ENCODE measurements at regions not wholly inside any gene's neighbourhood (a gene's known extent, or its start where the extent isn't known, plus 50 kb on each side); places are given as distances from the start of the nearest gene placed in this dataset.
"Not testable (repeated sequence)": the region's sequence is repeated elsewhere in the genome, so short reads cannot be mapped to it uniquely, and the experiment has no call there.

DNA sequence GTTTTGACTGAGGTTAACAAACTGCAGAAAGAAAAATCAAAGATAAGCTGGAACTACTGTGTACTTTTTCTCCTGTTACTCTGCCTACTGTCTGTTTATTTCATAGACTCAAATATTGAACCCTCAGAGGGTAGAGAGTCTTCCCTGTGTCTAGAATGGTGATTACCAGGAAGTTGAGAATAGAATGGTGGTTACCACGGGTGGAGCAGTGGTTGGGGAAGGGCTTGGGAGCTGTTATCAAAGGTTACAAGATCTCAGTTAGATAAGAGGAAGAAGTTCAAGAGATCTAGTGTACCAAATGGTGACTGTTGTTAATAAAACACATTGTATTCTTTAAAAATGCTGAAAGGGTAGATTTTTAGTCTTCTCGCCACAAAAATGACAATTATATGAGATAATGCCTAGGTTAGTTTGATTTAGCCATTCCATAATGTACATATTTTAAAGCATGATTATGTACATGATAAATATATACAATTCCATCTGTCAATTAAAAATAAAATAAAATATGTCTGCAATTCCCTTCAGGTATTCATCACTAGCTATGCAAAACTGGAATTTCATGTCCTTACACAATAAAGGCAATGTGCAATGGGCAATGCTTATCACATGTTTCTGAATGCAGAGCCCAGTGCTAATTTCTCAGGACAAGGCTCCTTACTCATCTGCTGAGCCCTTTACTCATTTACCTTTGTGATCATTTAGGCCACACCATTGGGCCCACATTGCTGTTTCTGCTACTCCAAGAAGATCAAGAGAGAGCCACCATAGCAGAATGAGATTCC is 474.3 kb upstream of the CAMK1G start:
- Histone ChIP-seq H3K4me1 (ENCODE audit: control insufficient read depth in 5 of 5, insufficient read depth in 5 of 5, low read length in 5 of 5) (no peaks in the 10 kb centered on the region), H3K27ac (ENCODE audit: low read depth, low read length) (no peak overlapping the region), H3K4me3 (ENCODE audit: low read depth in 1 of 5, low read length in 5 of 5) (no peak overlapping the region), H3K9ac (ENCODE audit: low read length in 5 of 5) (no peak overlapping the region), H3K9me3 (ENCODE audit: control insufficient read depth in 5 of 5, low read length in 5 of 5) (no peaks in the 10 kb centered on the region), H3K36me3 (ENCODE audit: control insufficient read depth in 5 of 5, insufficient read depth in 5 of 5, low read length in 5 of 5) (no peaks in the 10 kb centered on the region), H3K27me3 (ENCODE audit: control insufficient read depth in 5 of 5, insufficient read depth in 4 of 5, low read length in 5 of 5) (peaks cover 0 to 3% (median 0%) of the 10 kb centered on the region in 5 donors)

DNA sequence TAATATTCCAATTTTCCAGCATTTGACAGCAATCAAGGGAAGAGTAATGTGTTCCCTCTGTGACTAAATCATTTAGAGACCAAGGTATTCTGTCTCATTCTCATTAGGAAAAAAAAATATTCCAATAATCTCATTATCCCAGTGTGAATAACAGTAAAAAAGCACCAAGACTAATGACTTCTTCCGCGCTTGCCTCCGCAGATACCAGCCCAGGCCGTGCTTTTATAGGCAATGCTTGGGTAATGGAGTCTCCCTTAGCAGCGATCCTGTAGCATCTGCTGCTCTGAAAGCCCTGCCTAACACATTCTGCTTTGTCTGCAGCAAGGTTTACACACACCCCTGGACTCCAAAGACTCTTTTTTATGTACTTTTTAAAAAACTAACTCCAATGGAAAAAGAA is 470.0 kb upstream of the CAMK1G start:
- no peaks in the 10 kb centered on the region for H3K4me1 ChIP-seq (ENCODE audit: control insufficient read depth in 5 of 5, insufficient read depth in 5 of 5, low read length in 5 of 5)
- no peak overlapping the region for H3K27ac ChIP-seq (ENCODE audit: low read depth, low read length)
- H3K9me3 ChIP-seq (ENCODE audit: control insufficient read depth in 5 of 5, low read length in 5 of 5), result peaks cover 0 to 4% (median 0%) of the 10 kb centered on the region in 5 donors
- H3K27me3 ChIP-seq (ENCODE audit: control insufficient read depth in 5 of 5, insufficient read depth in 4 of 5, low read length in 5 of 5), result no peaks in the 10 kb centered on the region
- no peaks in the 10 kb centered on the region for H3K36me3 ChIP-seq (ENCODE audit: control insufficient read depth in 5 of 5, insufficient read depth in 5 of 5, low read length in 5 of 5)
- no peak overlapping the region for H3K9ac ChIP-seq (ENCODE audit: low read length in 5 of 5)
- no peak overlapping the region for H3K4me3 ChIP-seq (ENCODE audit: low read depth in 1 of 5, low read length in 5 of 5)

DNA sequence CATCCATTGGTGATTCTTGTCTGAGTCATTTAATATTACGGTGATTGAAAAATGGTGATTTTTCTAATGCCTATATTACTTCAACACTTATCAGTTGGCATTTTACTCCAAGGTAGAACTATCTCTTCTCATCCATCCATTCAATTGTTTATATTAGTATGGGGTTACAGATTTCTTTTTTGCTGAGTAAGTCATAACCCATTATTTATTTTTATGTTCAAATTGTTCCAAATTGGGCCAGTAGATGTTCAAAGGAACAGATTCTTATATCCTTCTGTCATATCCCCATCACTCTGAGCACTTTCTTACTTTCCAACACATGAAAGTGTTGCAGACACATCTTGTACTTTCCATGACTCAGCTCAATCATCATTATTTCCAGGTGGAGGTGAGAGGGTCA is 466.8 kb upstream of the CAMK1G start:
- Histone ChIP-seq H3K27me3 (ENCODE audit: control insufficient read depth in 5 of 5, insufficient read depth in 4 of 5, low read length in 5 of 5) (no peaks in the 10 kb centered on the region), H3K4me1 (ENCODE audit: control insufficient read depth in 5 of 5, insufficient read depth in 5 of 5, low read length in 5 of 5) (no peaks in the 10 kb centered on the region), H3K27ac (ENCODE audit: low read depth, low read length) (no peak overlapping the region), H3K4me3 (ENCODE audit: low read depth in 1 of 5, low read length in 5 of 5) (no peak overlapping the region), H3K9ac (ENCODE audit: low read length in 5 of 5) (no peak overlapping the region), H3K36me3 (ENCODE audit: control insufficient read depth in 5 of 5, insufficient read depth in 5 of 5, low read length in 5 of 5) (no peaks in the 10 kb centered on the region), H3K9me3 (ENCODE audit: control insufficient read depth in 5 of 5, low read length in 5 of 5) (peaks cover 0 to 4% (median 0%) of the 10 kb centered on the region in 5 donors)

DNA sequence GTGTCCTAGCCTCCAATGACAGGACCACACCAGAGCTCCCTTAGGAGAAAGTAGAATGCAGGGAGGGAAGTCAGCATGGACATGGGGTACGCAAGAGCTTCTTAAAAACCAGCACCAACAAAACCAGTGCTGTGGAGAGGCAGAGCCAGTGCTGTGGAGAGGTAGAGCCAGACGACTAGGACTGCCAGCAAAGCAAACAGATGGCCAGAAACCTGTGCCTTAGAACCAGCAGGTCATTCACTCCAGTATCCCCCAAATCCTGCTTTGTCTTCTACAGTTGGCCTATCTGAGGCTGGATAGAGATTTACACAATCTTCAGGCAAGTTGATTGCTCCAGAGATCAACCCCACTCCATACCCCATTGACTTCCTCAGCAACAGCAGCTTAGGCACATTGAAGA is 459.9 kb upstream of the CAMK1G start:
- H3K27ac ChIP-seq (ENCODE audit: low read depth, low read length), result no peak overlapping the region
- H3K36me3 ChIP-seq (ENCODE audit: control insufficient read depth in 5 of 5, insufficient read depth in 5 of 5, low read length in 5 of 5), result no peaks in the 10 kb centered on the region
- H3K27me3 ChIP-seq (ENCODE audit: control insufficient read depth in 5 of 5, insufficient read depth in 4 of 5, low read length in 5 of 5), result no peaks in the 10 kb centered on the region
- no peak overlapping the region for H3K4me3 ChIP-seq (ENCODE audit: low read depth in 1 of 5, low read length in 5 of 5)
- no peaks in the 10 kb centered on the region for H3K4me1 ChIP-seq (ENCODE audit: control insufficient read depth in 5 of 5, insufficient read depth in 5 of 5, low read length in 5 of 5)
- no peaks in the 10 kb centered on the region for H3K9me3 ChIP-seq (ENCODE audit: control insufficient read depth in 5 of 5, low read length in 5 of 5)
- no peak overlapping the region for H3K9ac ChIP-seq (ENCODE audit: low read length in 5 of 5)

DNA sequence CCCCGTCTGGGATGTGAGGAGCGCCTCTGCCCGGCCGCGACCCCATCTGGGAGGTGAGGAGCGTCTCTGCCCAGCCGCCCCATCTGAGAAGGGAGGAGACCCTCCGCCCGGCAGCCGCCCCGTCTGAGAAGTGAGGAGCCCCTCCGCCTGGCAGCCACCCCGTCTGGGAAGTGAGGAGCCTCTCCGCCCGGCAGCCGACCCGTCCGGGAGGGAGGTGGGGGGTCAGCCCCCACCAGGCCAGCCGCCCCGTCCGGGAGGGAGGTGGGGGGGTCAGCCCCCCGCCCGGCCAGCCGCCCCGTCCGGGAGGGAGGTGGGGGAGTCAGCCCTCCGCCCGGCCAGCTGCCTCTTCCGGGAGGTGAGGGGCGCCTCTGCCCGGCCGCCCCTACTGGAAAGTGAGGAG is 454.4 kb upstream of the CAMK1G start:
- not testable (repeated sequence) for H3K36me3 ChIP-seq (ENCODE audit: control insufficient read depth in 5 of 5, insufficient read depth in 5 of 5, low read length in 5 of 5); H3K9me3 ChIP-seq (ENCODE audit: control insufficient read depth in 5 of 5, low read length in 5 of 5); H3K9ac ChIP-seq (ENCODE audit: low read length in 5 of 5); H3K4me1 ChIP-seq (ENCODE audit: control insufficient read depth in 5 of 5, insufficient read depth in 5 of 5, low read length in 5 of 5); H3K27ac ChIP-seq (ENCODE audit: low read depth, low read length); H3K27me3 ChIP-seq (ENCODE audit: control insufficient read depth in 5 of 5, insufficient read depth in 4 of 5, low read length in 5 of 5); H3K4me3 ChIP-seq (ENCODE audit: low read depth in 1 of 5, low read length in 5 of 5)

DNA sequence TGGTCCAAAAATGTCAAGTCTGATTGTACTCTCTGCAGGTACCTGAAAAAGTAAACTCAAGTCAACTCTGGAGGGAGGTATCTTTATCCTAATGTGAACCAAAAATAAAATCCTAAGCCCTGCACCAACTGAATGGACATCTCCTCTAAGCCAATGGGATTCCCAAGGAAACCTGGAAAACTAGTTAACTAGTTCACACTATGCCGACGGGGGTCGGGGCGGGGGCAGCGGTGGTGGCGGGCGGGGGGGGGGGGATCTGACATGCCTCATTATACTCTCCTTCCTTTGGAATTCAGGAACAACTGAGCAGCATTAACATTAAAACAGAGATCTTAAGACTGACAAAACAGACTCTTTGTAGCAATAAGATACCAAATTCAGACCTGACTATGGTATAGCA is 452.6 kb upstream of the CAMK1G start:
- H3K4me3 ChIP-seq (ENCODE audit: low read depth in 1 of 5, low read length in 5 of 5), result no peak overlapping the region
- no peaks in the 10 kb centered on the region for H3K4me1 ChIP-seq (ENCODE audit: control insufficient read depth in 5 of 5, insufficient read depth in 5 of 5, low read length in 5 of 5)
- no peaks in the 10 kb centered on the region for H3K9me3 ChIP-seq (ENCODE audit: control insufficient read depth in 5 of 5, low read length in 5 of 5)

DNA sequence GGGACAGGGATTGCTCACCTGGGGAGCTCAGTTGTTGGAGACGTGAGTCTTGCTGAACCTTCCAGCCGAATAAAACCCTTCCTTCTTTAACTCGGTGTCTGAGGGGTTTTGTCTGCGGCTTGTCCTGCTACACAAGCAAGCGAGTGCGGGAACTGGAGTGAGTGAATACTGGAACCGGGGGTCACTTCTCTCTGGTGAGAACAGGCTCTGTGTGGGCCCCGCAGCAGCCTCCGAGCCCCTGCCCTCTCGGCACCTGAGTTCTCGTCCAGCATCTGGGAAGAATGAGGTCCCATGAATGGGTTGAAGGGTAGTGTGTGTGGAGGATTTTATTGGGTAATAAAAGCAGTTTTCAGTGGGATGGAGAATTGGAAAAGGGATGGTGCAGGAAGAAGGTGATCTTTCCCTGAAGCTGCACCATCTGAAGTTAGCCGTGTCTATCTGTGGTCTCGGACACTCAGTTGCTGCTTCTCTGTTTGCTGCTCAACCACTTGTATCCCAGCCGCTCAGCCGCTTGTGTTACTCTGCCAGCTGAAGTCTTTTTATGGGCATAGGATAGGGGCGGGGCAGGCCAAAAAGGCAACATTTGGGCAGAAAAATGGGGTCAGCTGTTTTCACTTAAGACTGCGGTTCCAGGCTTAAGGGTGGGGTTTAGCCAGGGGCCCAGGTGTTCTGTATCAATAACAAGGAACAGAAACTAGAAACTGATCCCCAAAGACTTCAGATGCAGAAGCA is 450.6 kb upstream of the CAMK1G start:
- H3K4me1 ChIP-seq (ENCODE audit: control insufficient read depth in 5 of 5, insufficient read depth in 5 of 5, low read length in 5 of 5), result no peaks in the 10 kb centered on the region
- no peak overlapping the region for H3K4me3 ChIP-seq (ENCODE audit: low read depth in 1 of 5, low read length in 5 of 5)
- no peak overlapping the region for H3K27ac ChIP-seq (ENCODE audit: low read depth, low read length)
- peaks cover 0 to 5% (median 0%) of the 10 kb centered on the region in 5 donors for H3K27me3 ChIP-seq (ENCODE audit: control insufficient read depth in 5 of 5, insufficient read depth in 4 of 5, low read length in 5 of 5)
- no peak overlapping the region for H3K9ac ChIP-seq (ENCODE audit: low read length in 5 of 5)
- H3K9me3 ChIP-seq (ENCODE audit: control insufficient read depth in 5 of 5, low read length in 5 of 5), result no peaks in the 10 kb centered on the region
- no peaks in the 10 kb centered on the region for H3K36me3 ChIP-seq (ENCODE audit: control insufficient read depth in 5 of 5, insufficient read depth in 5 of 5, low read length in 5 of 5)

More for the DNA sequence above, 452.6 kb upstream of the CAMK1G start:
- Histone ChIP-seq H3K27ac (ENCODE audit: low read depth, low read length) (no peak overlapping the region), H3K36me3 (ENCODE audit: control insufficient read depth in 5 of 5, insufficient read depth in 5 of 5, low read length in 5 of 5) (no peaks in the 10 kb centered on the region), H3K9ac (ENCODE audit: low read length in 5 of 5) (no peak overlapping the region), H3K27me3 (ENCODE audit: control insufficient read depth in 5 of 5, insufficient read depth in 4 of 5, low read length in 5 of 5) (peaks cover 0 to 5% (median 0%) of the 10 kb centered on the region in 5 donors)

DNA sequence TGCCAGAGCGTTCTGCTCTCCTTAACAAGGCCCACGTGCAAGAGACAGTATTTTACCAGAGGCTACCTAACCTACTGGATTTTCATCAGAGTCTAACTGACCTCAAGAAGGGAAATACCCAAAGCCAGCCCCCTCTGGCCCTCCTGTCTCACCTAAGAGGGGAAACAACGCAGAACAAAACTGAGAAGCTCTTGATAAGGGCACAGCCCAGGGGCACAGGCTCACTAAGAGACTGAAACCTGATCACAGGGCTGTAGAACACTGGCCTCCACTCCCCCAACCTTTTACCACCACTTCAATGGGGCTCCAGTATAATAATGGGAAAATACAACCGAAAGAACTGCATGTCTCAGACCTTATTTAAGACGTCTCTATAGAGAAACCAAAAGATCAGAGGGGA is 449.5 kb upstream of the CAMK1G start:
- no peak overlapping the region for H3K27ac ChIP-seq (ENCODE audit: low read depth, low read length)
- no peaks in the 10 kb centered on the region for H3K36me3 ChIP-seq (ENCODE audit: control insufficient read depth in 5 of 5, insufficient read depth in 5 of 5, low read length in 5 of 5)
- H3K27me3 ChIP-seq (ENCODE audit: control insufficient read depth in 5 of 5, insufficient read depth in 4 of 5, low read length in 5 of 5), result peaks cover 0 to 5% (median 0%) of the 10 kb centered on the region in 5 donors
- no peak overlapping the region for H3K4me3 ChIP-seq (ENCODE audit: low read depth in 1 of 5, low read length in 5 of 5)
- no peaks in the 10 kb centered on the region for H3K4me1 ChIP-seq (ENCODE audit: control insufficient read depth in 5 of 5, insufficient read depth in 5 of 5, low read length in 5 of 5)
- H3K9ac ChIP-seq (ENCODE audit: low read length in 5 of 5), result no peak overlapping the region
- H3K9me3 ChIP-seq (ENCODE audit: control insufficient read depth in 5 of 5, low read length in 5 of 5), result no peaks in the 10 kb centered on the region

DNA sequence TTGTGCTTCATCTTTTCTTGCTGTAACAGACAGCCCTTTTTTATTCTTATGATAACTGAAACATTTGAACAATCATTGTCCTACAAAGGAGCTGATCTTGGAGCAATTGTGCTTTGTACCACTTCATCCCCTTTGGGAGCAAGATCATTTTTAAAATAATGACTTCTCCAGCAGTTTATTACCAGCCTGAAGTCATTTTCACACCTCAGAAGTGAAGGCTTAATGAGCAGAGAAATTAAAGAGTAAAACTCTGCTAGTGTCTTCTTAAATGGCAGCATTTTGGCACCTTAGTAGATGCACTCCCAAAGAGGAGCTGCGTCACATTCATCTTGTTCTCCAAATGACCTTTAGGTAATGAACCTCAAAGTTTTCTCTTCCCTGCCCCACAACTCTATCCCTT is 439.6 kb upstream of the CAMK1G start:
- no peak overlapping the region for H3K27ac ChIP-seq (ENCODE audit: low read depth, low read length)
- no peaks in the 10 kb centered on the region for H3K9me3 ChIP-seq (ENCODE audit: control insufficient read depth in 5 of 5, low read length in 5 of 5)
- H3K36me3 ChIP-seq (ENCODE audit: control insufficient read depth in 5 of 5, insufficient read depth in 5 of 5, low read length in 5 of 5), result no peaks in the 10 kb centered on the region
- H3K4me3 ChIP-seq (ENCODE audit: low read depth in 1 of 5, low read length in 5 of 5), result no peak overlapping the region
- H3K4me1 ChIP-seq (ENCODE audit: control insufficient read depth in 5 of 5, insufficient read depth in 5 of 5, low read length in 5 of 5), result no peaks in the 10 kb centered on the region
- no peak overlapping the region for H3K9ac ChIP-seq (ENCODE audit: low read length in 5 of 5)
- no peaks in the 10 kb centered on the region for H3K27me3 ChIP-seq (ENCODE audit: control insufficient read depth in 5 of 5, insufficient read depth in 4 of 5, low read length in 5 of 5)

DNA sequence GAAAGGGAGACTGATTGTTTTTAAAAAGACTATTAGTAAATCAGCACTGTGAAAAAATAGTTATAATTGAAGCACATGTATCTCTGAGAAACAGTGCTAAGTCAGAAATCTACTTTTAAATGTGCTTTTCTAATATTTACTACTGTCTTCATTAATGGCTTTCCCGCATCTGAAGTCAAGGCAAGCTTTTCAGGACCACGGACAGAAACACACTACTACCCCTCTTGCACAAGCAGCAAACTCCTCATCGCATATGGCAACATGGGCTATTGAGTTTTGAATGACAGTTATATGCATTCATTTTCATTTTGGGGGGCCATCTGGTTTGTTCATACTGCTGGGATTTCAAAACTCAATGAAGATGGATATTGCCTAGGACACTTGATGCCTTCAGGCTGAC is 433.4 kb upstream of the CAMK1G start:
- Histone ChIP-seq H3K4me1 (ENCODE audit: control insufficient read depth in 5 of 5, insufficient read depth in 5 of 5, low read length in 5 of 5) (no peaks in the 10 kb centered on the region), H3K9me3 (ENCODE audit: control insufficient read depth in 5 of 5, low read length in 5 of 5) (no peaks in the 10 kb centered on the region), H3K27me3 (ENCODE audit: control insufficient read depth in 5 of 5, insufficient read depth in 4 of 5, low read length in 5 of 5) (no peaks in the 10 kb centered on the region), H3K27ac (ENCODE audit: low read depth, low read length) (no peak overlapping the region), H3K4me3 (ENCODE audit: low read depth in 1 of 5, low read length in 5 of 5) (no peak overlapping the region), H3K9ac (ENCODE audit: low read length in 5 of 5) (no peak overlapping the region), H3K36me3 (ENCODE audit: control insufficient read depth in 5 of 5, insufficient read depth in 5 of 5, low read length in 5 of 5) (no peaks in the 10 kb centered on the region)
